ENCODE measurements at regions not wholly inside any gene's neighbourhood (a gene's known extent, or its start where the extent isn't known, plus 50 kb on each side); places are given as distances from the start of the nearest gene placed in this dataset.

- Mint-ChIP-seq H3K27me3 (no peaks in the 10 kb centered on the region), H3K36me3 (no peaks in the 10 kb centered on the region), H3K27ac (no peak overlapping the region), H3K4me3 (no peak overlapping the region), H3K9me3 (no peaks in the 10 kb centered on the region), H3K4me1 (ENCODE audit: unreplicated experiment) (peaks cover 5% of the 10 kb centered on the region)
- DNase-seq (ENCODE audit: extremely low spot score, unreplicated experiment): no peak
- TF ChIP-seq CTCF (conservative IDR thresholded peaks at IDR 0.05): no peak
Observed at GRCh38 chr10:36507715-36508114, 617.7 kb upstream of the ANKRD30A start.

- TF ChIP-seq CTCF (conservative IDR thresholded peaks at IDR 0.05): no peak
- Mint-ChIP-seq H3K4me1 (ENCODE audit: unreplicated experiment) (peaks cover 5% of the 10 kb centered on the region), H3K27ac (no peak overlapping the region), H3K9me3 (no peaks in the 10 kb centered on the region), H3K36me3 (no peaks in the 10 kb centered on the region), H3K4me3 (no peak overlapping the region), H3K27me3 (no peaks in the 10 kb centered on the region)
- DNase-seq (ENCODE audit: extremely low spot score, unreplicated experiment): no peak
Observed at GRCh38 chr10:36506697-36507496, 618.5 kb upstream of the ANKRD30A start.

- H3K9me3 Mint-ChIP-seq: no peaks in the 10 kb centered on the region
- H3K27me3 Mint-ChIP-seq: no peaks in the 10 kb centered on the region
- no peak overlapping the region for H3K27ac Mint-ChIP-seq
- H3K36me3 Mint-ChIP-seq: no peaks in the 10 kb centered on the region
- TF ChIP-seq CTCF (conservative IDR thresholded peaks at IDR 0.05): no peak
- H3K4me3 Mint-ChIP-seq: no peak overlapping the region
- peaks cover 5% of the 10 kb centered on the region for H3K4me1 Mint-ChIP-seq (ENCODE audit: unreplicated experiment)
- DNase-seq (ENCODE audit: extremely low spot score, unreplicated experiment): no peak
Observed at GRCh38 chr10:36506261-36506660, 619.1 kb upstream of the ANKRD30A start.

GRCh38 chr10:36504758-36505157 is 620.6 kb upstream of the ANKRD30A start:
- H3K9me3 Mint-ChIP-seq: no peaks in the 10 kb centered on the region

GRCh38 chr10:36500266-36500665 is 625.1 kb upstream of the ANKRD30A start:
- no peak for DNase-seq (ENCODE audit: extremely low spot score, unreplicated experiment)
- TF ChIP-seq CTCF (conservative IDR thresholded peaks at IDR 0.05): no peak
- Mint-ChIP-seq H3K27ac (no peak overlapping the region), H3K9me3 (no peaks in the 10 kb centered on the region), H3K36me3 (no peaks in the 10 kb centered on the region), H3K27me3 (no peaks in the 10 kb centered on the region), H3K4me1 (ENCODE audit: unreplicated experiment) (no peaks in the 10 kb centered on the region), H3K4me3 (no peak overlapping the region)

More at GRCh38 chr10:36504758-36505157, 620.6 kb upstream of the ANKRD30A start:
- Mint-ChIP-seq H3K36me3 (no peaks in the 10 kb centered on the region), H3K27ac (no peak overlapping the region), H3K27me3 (no peaks in the 10 kb centered on the region), H3K4me1 (ENCODE audit: unreplicated experiment) (peaks cover 5% of the 10 kb centered on the region), H3K4me3 (no peak overlapping the region)
- no peak for TF ChIP-seq CTCF (conservative IDR thresholded peaks at IDR 0.05)
- DNase-seq (ENCODE audit: extremely low spot score, unreplicated experiment): no peak

Data from type B pancreatic cell (in vitro differentiated cells).